ENCODE measurements at regions not wholly inside any gene's neighbourhood (a gene's known extent, or its start where the extent isn't known, plus 50 kb on each side); places are given as distances from the start of the nearest gene placed in this dataset.

GRCh38 chr13:21987793-21988192 lies 316.9 kb downstream of the FGF9 start:
- Histone ChIP-seq H3K27me3 (ENCODE audit: control insufficient read depth in 1 of 2, insufficient read depth in 2 of 2, low read length in 2 of 2) (no peaks in the 10 kb centered on the region), H3K9ac (ENCODE audit: low read depth in 1 of 2, low read length in 2 of 2) (no peak overlapping the region), H3K4me3 (ENCODE audit: low read depth in 1 of 2, low read length in 2 of 2) (no peak overlapping the region), H3K4me1 (ENCODE audit: control insufficient read depth in 1 of 2, insufficient read depth in 2 of 2, low read length in 2 of 2) (no peaks in the 10 kb centered on the region), H3K27ac (ENCODE audit: low read depth, low read length) (no peak overlapping the region), H3K36me3 (ENCODE audit: control insufficient read depth in 1 of 2, insufficient read depth in 2 of 2, low read length in 2 of 2) (no peaks in the 10 kb centered on the region), H3K9me3 (ENCODE audit: control insufficient read depth in 1 of 2, low read length in 2 of 2) (no peaks in the 10 kb centered on the region)

GRCh38 chr13:21988624-21989023 lies 317.8 kb downstream of the FGF9 start:
- Histone ChIP-seq H3K4me3 (ENCODE audit: low read depth in 1 of 2, low read length in 2 of 2) (no peak overlapping the region), H3K9me3 (ENCODE audit: control insufficient read depth in 1 of 2, low read length in 2 of 2) (no peaks in the 10 kb centered on the region), H3K36me3 (ENCODE audit: control insufficient read depth in 1 of 2, insufficient read depth in 2 of 2, low read length in 2 of 2) (no peaks in the 10 kb centered on the region), H3K9ac (ENCODE audit: low read depth in 1 of 2, low read length in 2 of 2) (no peak overlapping the region), H3K27ac (ENCODE audit: low read depth, low read length) (no peak overlapping the region), H3K4me1 (ENCODE audit: control insufficient read depth in 1 of 2, insufficient read depth in 2 of 2, low read length in 2 of 2) (no peaks in the 10 kb centered on the region), H3K27me3 (ENCODE audit: control insufficient read depth in 1 of 2, insufficient read depth in 2 of 2, low read length in 2 of 2) (no peaks in the 10 kb centered on the region)

GRCh38 chr13:21996049-21996448 lies 325.2 kb downstream of the FGF9 start:
- H3K9me3 ChIP-seq (ENCODE audit: control insufficient read depth in 1 of 2, low read length in 2 of 2) = no peaks in the 10 kb centered on the region
- H3K4me1 ChIP-seq (ENCODE audit: control insufficient read depth in 1 of 2, insufficient read depth in 2 of 2, low read length in 2 of 2) = peaks cover 0 to 11% of the 10 kb centered on the region in 2 donors
- H3K27ac ChIP-seq (ENCODE audit: low read depth, low read length) = no peak overlapping the region
- no peaks in the 10 kb centered on the region for H3K36me3 ChIP-seq (ENCODE audit: control insufficient read depth in 1 of 2, insufficient read depth in 2 of 2, low read length in 2 of 2)
- H3K4me3 ChIP-seq (ENCODE audit: low read depth in 1 of 2, low read length in 2 of 2) = no peak overlapping the region
- H3K27me3 ChIP-seq (ENCODE audit: control insufficient read depth in 1 of 2, insufficient read depth in 2 of 2, low read length in 2 of 2) = peaks cover 0 to 5% of the 10 kb centered on the region in 2 donors
- no peak overlapping the region for H3K9ac ChIP-seq (ENCODE audit: low read depth in 1 of 2, low read length in 2 of 2)

- no peak overlapping the region for H3K9ac ChIP-seq (ENCODE audit: low read depth in 1 of 2, low read length in 2 of 2)
- H3K27me3 ChIP-seq (ENCODE audit: control insufficient read depth in 1 of 2, insufficient read depth in 2 of 2, low read length in 2 of 2) = peaks cover 0 to 5% of the 10 kb centered on the region in 2 donors
- H3K4me3 ChIP-seq (ENCODE audit: low read depth in 1 of 2, low read length in 2 of 2) = no peak overlapping the region
Measured at GRCh38 chr13:21997726-21998125, 326.9 kb downstream of the FGF9 start.

GRCh38 chr13:21998279-21998990 lies 327.6 kb downstream of the FGF9 start:
- Histone ChIP-seq H3K9me3 (ENCODE audit: control insufficient read depth in 1 of 2, low read length in 2 of 2) (no peaks in the 10 kb centered on the region), H3K4me1 (ENCODE audit: control insufficient read depth in 1 of 2, insufficient read depth in 2 of 2, low read length in 2 of 2) (peaks cover 0 to 11% of the 10 kb centered on the region in 2 donors), H3K4me3 (ENCODE audit: low read depth in 1 of 2, low read length in 2 of 2) (no peak overlapping the region), H3K9ac (ENCODE audit: low read depth in 1 of 2, low read length in 2 of 2) (no peak overlapping the region), H3K36me3 (ENCODE audit: control insufficient read depth in 1 of 2, insufficient read depth in 2 of 2, low read length in 2 of 2) (no peaks in the 10 kb centered on the region), H3K27me3 (ENCODE audit: control insufficient read depth in 1 of 2, insufficient read depth in 2 of 2, low read length in 2 of 2) (peaks cover 0 to 5% of the 10 kb centered on the region in 2 donors), H3K27ac (ENCODE audit: low read depth, low read length) (no peak overlapping the region)

More at GRCh38 chr13:21997726-21998125, 326.9 kb downstream of the FGF9 start:
- Histone ChIP-seq H3K9me3 (ENCODE audit: control insufficient read depth in 1 of 2, low read length in 2 of 2) (no peaks in the 10 kb centered on the region), H3K36me3 (ENCODE audit: control insufficient read depth in 1 of 2, insufficient read depth in 2 of 2, low read length in 2 of 2) (no peaks in the 10 kb centered on the region), H3K27ac (ENCODE audit: low read depth, low read length) (no peak overlapping the region), H3K4me1 (ENCODE audit: control insufficient read depth in 1 of 2, insufficient read depth in 2 of 2, low read length in 2 of 2) (peaks cover 0 to 11% of the 10 kb centered on the region in 2 donors)

GRCh38 chr13:21999666-22000065 lies 328.8 kb downstream of the FGF9 start:
- Histone ChIP-seq H3K36me3 (ENCODE audit: control insufficient read depth in 1 of 2, insufficient read depth in 2 of 2, low read length in 2 of 2) (no peaks in the 10 kb centered on the region), H3K4me1 (ENCODE audit: control insufficient read depth in 1 of 2, insufficient read depth in 2 of 2, low read length in 2 of 2) (peaks cover 0 to 11% of the 10 kb centered on the region in 2 donors), H3K27me3 (ENCODE audit: control insufficient read depth in 1 of 2, insufficient read depth in 2 of 2, low read length in 2 of 2) (peaks cover 0 to 5% of the 10 kb centered on the region in 2 donors), H3K4me3 (ENCODE audit: low read depth in 1 of 2, low read length in 2 of 2) (no peak overlapping the region), H3K9me3 (ENCODE audit: control insufficient read depth in 1 of 2, low read length in 2 of 2) (no peaks in the 10 kb centered on the region), H3K27ac (ENCODE audit: low read depth, low read length) (no peak overlapping the region), H3K9ac (ENCODE audit: low read depth in 1 of 2, low read length in 2 of 2) (no peak overlapping the region)

- Histone ChIP-seq H3K27ac (ENCODE audit: low read depth, low read length) (no peak overlapping the region), H3K9me3 (ENCODE audit: control insufficient read depth in 1 of 2, low read length in 2 of 2) (no peaks in the 10 kb centered on the region), H3K27me3 (ENCODE audit: control insufficient read depth in 1 of 2, insufficient read depth in 2 of 2, low read length in 2 of 2) (peaks cover 0 to 5% of the 10 kb centered on the region in 2 donors), H3K4me1 (ENCODE audit: control insufficient read depth in 1 of 2, insufficient read depth in 2 of 2, low read length in 2 of 2) (peaks cover 0 to 11% of the 10 kb centered on the region in 2 donors), H3K9ac (ENCODE audit: low read depth in 1 of 2, low read length in 2 of 2) (no peak overlapping the region), H3K4me3 (ENCODE audit: low read depth in 1 of 2, low read length in 2 of 2) (no peak overlapping the region), H3K36me3 (ENCODE audit: control insufficient read depth in 1 of 2, insufficient read depth in 2 of 2, low read length in 2 of 2) (no peaks in the 10 kb centered on the region)
Measured at GRCh38 chr13:22000191-22000590, 329.3 kb downstream of the FGF9 start.

- Histone ChIP-seq H3K27ac (ENCODE audit: low read depth, low read length) (no peak overlapping the region), H3K27me3 (ENCODE audit: control insufficient read depth in 1 of 2, insufficient read depth in 2 of 2, low read length in 2 of 2) (peaks cover 0 to 5% of the 10 kb centered on the region in 2 donors), H3K4me1 (ENCODE audit: control insufficient read depth in 1 of 2, insufficient read depth in 2 of 2, low read length in 2 of 2) (peaks cover 0 to 11% of the 10 kb centered on the region in 2 donors), H3K4me3 (ENCODE audit: low read depth in 1 of 2, low read length in 2 of 2) (no peak overlapping the region), H3K9ac (ENCODE audit: low read depth in 1 of 2, low read length in 2 of 2) (no peak overlapping the region), H3K36me3 (ENCODE audit: control insufficient read depth in 1 of 2, insufficient read depth in 2 of 2, low read length in 2 of 2) (no peaks in the 10 kb centered on the region), H3K9me3 (ENCODE audit: control insufficient read depth in 1 of 2, low read length in 2 of 2) (no peaks in the 10 kb centered on the region)
Measured at GRCh38 chr13:22001336-22001735, 330.5 kb downstream of the FGF9 start.

- H3K4me3 ChIP-seq (ENCODE audit: low read depth in 1 of 2, low read length in 2 of 2) = no peak overlapping the region
- H3K27me3 ChIP-seq (ENCODE audit: control insufficient read depth in 1 of 2, insufficient read depth in 2 of 2, low read length in 2 of 2) = peaks cover 0 to 5% of the 10 kb centered on the region in 2 donors
- peaks cover 0 to 11% of the 10 kb centered on the region in 2 donors for H3K4me1 ChIP-seq (ENCODE audit: control insufficient read depth in 1 of 2, insufficient read depth in 2 of 2, low read length in 2 of 2)
- H3K36me3 ChIP-seq (ENCODE audit: control insufficient read depth in 1 of 2, insufficient read depth in 2 of 2, low read length in 2 of 2) = no peaks in the 10 kb centered on the region
- H3K27ac ChIP-seq (ENCODE audit: low read depth, low read length) = no peak overlapping the region
- H3K9ac ChIP-seq (ENCODE audit: low read depth in 1 of 2, low read length in 2 of 2) = no peak overlapping the region
- H3K9me3 ChIP-seq (ENCODE audit: control insufficient read depth in 1 of 2, low read length in 2 of 2) = no peaks in the 10 kb centered on the region
Measured at GRCh38 chr13:22002893-22003292, 332.0 kb downstream of the FGF9 start.

- Histone ChIP-seq H3K9ac (ENCODE audit: low read depth in 1 of 2, low read length in 2 of 2) (no peak overlapping the region), H3K27ac (ENCODE audit: low read depth, low read length) (no peak overlapping the region)
Measured at GRCh38 chr13:22009500-22009899, 338.6 kb downstream of the FGF9 start.

More at GRCh38 chr13:22009500-22009899, 338.6 kb downstream of the FGF9 start:
- Histone ChIP-seq H3K4me3 (ENCODE audit: low read depth in 1 of 2, low read length in 2 of 2) (no peak overlapping the region), H3K36me3 (ENCODE audit: control insufficient read depth in 1 of 2, insufficient read depth in 2 of 2, low read length in 2 of 2) (no peaks in the 10 kb centered on the region), H3K9me3 (ENCODE audit: control insufficient read depth in 1 of 2, low read length in 2 of 2) (no peaks in the 10 kb centered on the region), H3K27me3 (ENCODE audit: control insufficient read depth in 1 of 2, insufficient read depth in 2 of 2, low read length in 2 of 2) (no peaks in the 10 kb centered on the region), H3K4me1 (ENCODE audit: control insufficient read depth in 1 of 2, insufficient read depth in 2 of 2, low read length in 2 of 2) (no peaks in the 10 kb centered on the region)

All from duodenal mucosa (tissue), 2 donors.